ENCODE measurements at regions not wholly inside any gene's neighbourhood (a gene's known extent, or its start where the extent isn't known, plus 50 kb on each side); places are given as distances from the start of the nearest gene placed in this dataset.
A peak's percentile ranks its signal among the peaks of the same experiment; 100 is the strongest.

GRCh38 chrX:40174854-40175510 lies 77.2 kb upstream of the BCOR start:
- no peaks in the 10 kb centered on the region for H3K36me3 ChIP-seq (ENCODE audit: control insufficient read depth, insufficient read depth, low read length)
- no peaks in the 10 kb centered on the region for H3K27me3 ChIP-seq (replicated peaks; ENCODE audit: control insufficient read depth, insufficient read depth, low read length)
- peak overlapping the region; percentile 65 for H3K4me3 ChIP-seq (replicated peaks; ENCODE audit: low read depth, low read length)
- TF ChIP-seq, protein P1, sequence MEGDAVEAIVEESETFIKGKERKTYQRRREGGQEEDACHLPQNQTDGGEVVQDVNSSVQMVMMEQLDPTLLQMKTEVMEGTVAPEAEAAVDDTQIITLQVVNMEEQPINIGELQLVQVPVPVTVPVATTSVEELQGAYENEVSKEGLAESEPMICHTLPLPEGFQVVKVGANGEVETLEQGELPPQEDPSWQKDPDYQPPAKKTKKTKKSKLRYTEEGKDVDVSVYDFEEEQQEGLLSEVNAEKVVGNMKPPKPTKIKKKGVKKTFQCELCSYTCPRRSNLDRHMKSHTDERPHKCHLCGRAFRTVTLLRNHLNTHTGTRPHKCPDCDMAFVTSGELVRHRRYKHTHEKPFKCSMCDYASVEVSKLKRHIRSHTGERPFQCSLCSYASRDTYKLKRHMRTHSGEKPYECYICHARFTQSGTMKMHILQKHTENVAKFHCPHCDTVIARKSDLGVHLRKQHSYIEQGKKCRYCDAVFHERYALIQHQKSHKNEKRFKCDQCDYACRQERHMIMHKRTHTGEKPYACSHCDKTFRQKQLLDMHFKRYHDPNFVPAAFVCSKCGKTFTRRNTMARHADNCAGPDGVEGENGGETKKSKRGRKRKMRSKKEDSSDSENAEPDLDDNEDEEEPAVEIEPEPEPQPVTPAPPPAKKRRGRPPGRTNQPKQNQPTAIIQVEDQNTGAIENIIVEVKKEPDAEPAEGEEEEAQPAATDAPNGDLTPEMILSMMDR (IDR thresholded peaks at IDR 0.05; ENCODE audit: insufficient read depth, low read length, poor library complexity, severe bottlenecking), result peak; percentile 2
- no peak for DNase-seq (ENCODE audit: extremely low read depth, insufficient read length)

DNA sequence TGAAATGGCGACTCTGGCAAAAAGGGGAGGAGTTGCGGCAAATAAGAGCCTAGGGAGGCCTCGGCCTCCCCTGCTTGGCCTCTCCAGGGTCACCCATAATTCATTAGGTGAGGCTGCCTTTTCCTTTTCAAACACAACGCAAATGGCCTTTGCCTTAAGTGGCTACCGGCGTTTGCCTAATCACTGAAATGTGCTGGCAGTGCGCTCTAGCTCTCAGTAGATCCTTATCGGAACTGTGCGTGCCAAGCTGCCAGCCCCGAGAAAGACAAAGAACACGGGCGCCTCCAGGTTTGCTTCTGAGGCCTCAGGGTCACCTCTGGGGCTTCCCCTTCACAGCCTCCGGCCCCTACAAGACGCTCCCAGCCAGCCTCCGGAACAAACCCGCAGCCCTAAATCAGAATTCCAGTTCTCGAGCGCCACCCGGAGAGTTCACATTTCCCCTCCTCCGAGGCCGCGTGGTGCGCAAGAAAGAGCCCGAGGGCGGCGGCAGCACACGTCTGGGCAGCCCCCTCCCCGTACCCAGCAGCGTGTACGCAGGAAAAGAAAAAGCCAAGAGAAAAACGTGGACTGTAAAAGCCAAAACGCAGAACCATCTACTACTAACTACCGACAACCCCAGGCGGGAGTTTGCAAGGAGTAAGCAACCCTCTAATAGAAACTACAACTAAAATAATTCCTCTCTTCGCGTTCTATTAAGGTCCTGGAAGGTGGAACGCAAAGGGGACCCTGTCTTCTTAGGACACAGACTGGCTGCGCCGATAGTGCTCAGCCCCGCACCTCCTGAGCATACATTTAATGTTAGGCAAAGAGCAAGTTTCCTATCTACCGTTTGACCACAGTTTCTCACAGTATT lies 76.5 kb upstream of the BCOR start:
- TF ChIP-seq, protein P1 (IDR thresholded peaks at IDR 0.05; ENCODE audit: insufficient read depth, low read length, poor library complexity, severe bottlenecking), result peak; percentile 10
- H3K4me3 ChIP-seq (replicated peaks; ENCODE audit: low read depth, low read length), result peak overlapping the region; percentile 65
- H3K27me3 ChIP-seq (replicated peaks; ENCODE audit: control insufficient read depth, insufficient read depth, low read length), result no peaks in the 10 kb centered on the region
- no peaks in the 10 kb centered on the region for H3K36me3 ChIP-seq (ENCODE audit: control insufficient read depth, insufficient read depth, low read length)
- peak; percentile 59 for DNase-seq (ENCODE audit: extremely low read depth, insufficient read length)

DNA sequence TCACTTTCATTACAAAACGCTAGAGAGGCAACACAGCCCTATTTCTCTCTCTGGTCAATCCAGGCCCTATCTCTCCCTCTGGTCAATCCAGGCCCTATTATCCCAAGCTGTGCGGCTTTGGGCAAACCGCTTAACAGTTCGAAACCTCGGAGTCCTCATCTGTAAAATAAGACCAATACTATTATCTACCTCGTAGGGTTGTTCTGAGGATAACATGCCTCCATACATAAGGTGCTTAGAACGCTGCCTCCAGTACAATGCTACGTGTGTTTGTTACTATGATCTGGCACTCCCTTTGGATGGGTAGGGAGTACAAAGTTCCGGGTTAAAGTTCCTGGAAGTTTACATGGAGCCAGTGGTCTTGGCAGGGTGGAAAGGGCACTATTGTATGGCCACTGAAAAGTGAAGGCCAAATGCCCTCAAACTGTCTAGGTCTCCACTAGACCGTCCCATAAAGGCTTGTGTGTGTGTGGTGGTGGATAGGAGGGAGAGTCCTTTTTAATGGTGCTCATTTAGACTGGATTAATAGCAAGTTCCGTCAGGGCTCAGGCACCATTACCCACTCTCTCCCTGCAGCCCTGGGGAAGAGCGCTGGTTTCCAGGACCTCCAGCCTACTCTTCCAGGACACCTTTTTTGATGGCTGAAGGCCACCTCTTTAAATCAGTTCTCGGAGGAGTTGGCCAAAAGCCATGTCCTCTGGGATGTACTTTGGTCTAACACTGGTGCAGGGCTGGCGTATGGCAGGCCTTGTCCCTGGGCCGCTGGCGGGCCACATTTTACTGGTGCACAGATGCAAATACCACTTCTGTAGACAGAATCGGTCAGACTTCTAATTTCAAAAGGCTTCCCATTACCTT lies 75.6 kb upstream of the BCOR start:
- no peak for DNase-seq (ENCODE audit: extremely low read depth, insufficient read length)
- H3K4me3 ChIP-seq (replicated peaks; ENCODE audit: low read depth, low read length), result peak overlapping the region; percentile 65
- TF ChIP-seq, protein P1 (IDR thresholded peaks at IDR 0.05; ENCODE audit: insufficient read depth, low read length, poor library complexity, severe bottlenecking), result no peak
- no peaks in the 10 kb centered on the region for H3K27me3 ChIP-seq (replicated peaks; ENCODE audit: control insufficient read depth, insufficient read depth, low read length)
- no peaks in the 10 kb centered on the region for H3K36me3 ChIP-seq (ENCODE audit: control insufficient read depth, insufficient read depth, low read length)

GRCh38 chrX:40172401-40173142 lies 74.8 kb upstream of the BCOR start:
- TF ChIP-seq, protein P1 (IDR thresholded peaks at IDR 0.05; ENCODE audit: insufficient read depth, low read length, poor library complexity, severe bottlenecking), result no peak
- Histone ChIP-seq H3K4me3 (replicated peaks; ENCODE audit: low read depth, low read length) (peak overlapping the region; percentile 65), H3K27me3 (replicated peaks; ENCODE audit: control insufficient read depth, insufficient read depth, low read length) (no peaks in the 10 kb centered on the region), H3K36me3 (ENCODE audit: control insufficient read depth, insufficient read depth, low read length) (no peaks in the 10 kb centered on the region)
- peak; percentile 58 for DNase-seq (ENCODE audit: extremely low read depth, insufficient read length)

Measured in GM06990 (cell line).